DND-41 (cell line): ENCODE measurements at regions not wholly inside any gene's neighbourhood (a gene's known extent, or its start where the extent isn't known, plus 50 kb on each side); places are given as distances from the start of the nearest gene placed in this dataset.
A peak's percentile ranks its signal among the peaks of the same experiment; 100 is the strongest.

Source experiments
- ATAC-seq: fragments of 200-7000 bp; cut with Tn5 transposase; 3 replicates; pipeline ENCODE4 v1.9.1; 2021; ENCODE audit warnings: low read depth; ENCODE audit not compliant: insufficient read depth
- DNase-seq: peaks from one replicate; pipeline ENCODE4 v3.0.0-alpha.2; 2020
- H2AFZ ChIP-seq: 2 replicates; pipeline ENCODE4 v1.6.0; 2012; ENCODE audit warnings: low read depth, low read length
- H3K27ac ChIP-seq: 2 replicates; pipeline ENCODE4 v1.5.1; 2012; ENCODE audit warnings: low read length, inconsistent platforms
- H3K27me3 ChIP-seq: fragments of 200-600 bp; sonication (generic); 2 replicates; pipeline ENCODE4 v1.6.0; 2012; ENCODE audit warnings: low read length, mild to moderate bottlenecking, inconsistent platforms; ENCODE audit not compliant: insufficient read depth, poor library complexity
- H3K36me3 ChIP-seq: 2 replicates; pipeline ENCODE4 v1.5.1; 2012; ENCODE audit warnings: low read length, inconsistent platforms; ENCODE audit not compliant: insufficient read depth
- H3K4me1 ChIP-seq: 2 replicates; pipeline ENCODE4 v1.5.1; 2012; ENCODE audit warnings: mild to moderate bottlenecking, low read length; ENCODE audit not compliant: insufficient read depth
- H3K4me2 ChIP-seq: 2 replicates; pipeline ENCODE4 v1.6.0; 2012; ENCODE audit warnings: mild to moderate bottlenecking, moderate library complexity, low read length, inconsistent platforms; ENCODE audit not compliant: insufficient read depth
- H3K4me3 ChIP-seq, 2 experiments: fragments of 200-600 bp in 1 of 2; shearing (Covaris generic) in 1 of 2; 2 replicates each; pipeline ENCODE4 v1.5.1; 2012 to 2016; ENCODE audit warnings: inconsistent platforms in 2 of 2, low read length in 2 of 2, mild to moderate bottlenecking in 2 of 2, low read depth in 1 of 2, moderate library complexity in 1 of 2
- H3K79me2 ChIP-seq: 2 replicates; pipeline ENCODE4 v1.6.0; 2012; ENCODE audit warnings: low read length, inconsistent platforms; ENCODE audit not compliant: insufficient read depth
- H3K9ac ChIP-seq: 2 replicates; pipeline ENCODE4 v1.6.0; 2012; ENCODE audit warnings: low read depth, mild to moderate bottlenecking, inconsistent platforms, low read length, moderate library complexity
- H3K9me3 ChIP-seq: 2 replicates; pipeline ENCODE4 v1.5.1; 2012; ENCODE audit warnings: low read length, moderate library complexity, mild to moderate bottlenecking, inconsistent platforms; ENCODE audit not compliant: insufficient read depth, severe bottlenecking
- H4K20me1 ChIP-seq: 2 replicates; pipeline ENCODE4 v1.6.0; 2012; ENCODE audit warnings: low read length; ENCODE audit not compliant: insufficient read depth
- CTCF ChIP-seq: IDR thresholded peaks from 2 replicates; pipeline ENCODE4 v1.5.1; 2012; ENCODE audit warnings: borderline replicate concordance, low read length, moderate library complexity, mild to moderate bottlenecking; ENCODE audit not compliant: poor library complexity, severe bottlenecking; ENCODE audit errors: extremely low read depth
- EZH2 ChIP-seq: IDR thresholded peaks from 3 replicates; pipeline ENCODE4 v1.6.1; 2012; ENCODE audit warnings: borderline replicate concordance, low read depth, mild to moderate bottlenecking, moderate library complexity, low read length, inconsistent platforms; ENCODE audit not compliant: severe bottlenecking

GRCh38 chr5:124628721-124629596, 117.5 kb downstream of the ZNF608 start:
- Histone ChIP-seq H2AFZ (no peak overlapping the region), H3K9ac (no peak overlapping the region), H3K79me2 (no peaks in the 10 kb centered on the region), H3K9me3 (no peaks in the 10 kb centered on the region), H3K36me3 (no peaks in the 10 kb centered on the region), H3K27me3 (no peaks in the 10 kb centered on the region), H4K20me1 (no peaks in the 10 kb centered on the region), H3K27ac (no peak overlapping the region), H3K4me1 (peaks cover 7% of the 10 kb centered on the region), H3K4me3 (no peak overlapping the region), H3K4me2 (no peak overlapping the region)
- peak; percentile 62 for ATAC-seq
- no peak for DNase-seq
- TF ChIP-seq CTCF (no peak), EZH2 (no peak)

DNA sequence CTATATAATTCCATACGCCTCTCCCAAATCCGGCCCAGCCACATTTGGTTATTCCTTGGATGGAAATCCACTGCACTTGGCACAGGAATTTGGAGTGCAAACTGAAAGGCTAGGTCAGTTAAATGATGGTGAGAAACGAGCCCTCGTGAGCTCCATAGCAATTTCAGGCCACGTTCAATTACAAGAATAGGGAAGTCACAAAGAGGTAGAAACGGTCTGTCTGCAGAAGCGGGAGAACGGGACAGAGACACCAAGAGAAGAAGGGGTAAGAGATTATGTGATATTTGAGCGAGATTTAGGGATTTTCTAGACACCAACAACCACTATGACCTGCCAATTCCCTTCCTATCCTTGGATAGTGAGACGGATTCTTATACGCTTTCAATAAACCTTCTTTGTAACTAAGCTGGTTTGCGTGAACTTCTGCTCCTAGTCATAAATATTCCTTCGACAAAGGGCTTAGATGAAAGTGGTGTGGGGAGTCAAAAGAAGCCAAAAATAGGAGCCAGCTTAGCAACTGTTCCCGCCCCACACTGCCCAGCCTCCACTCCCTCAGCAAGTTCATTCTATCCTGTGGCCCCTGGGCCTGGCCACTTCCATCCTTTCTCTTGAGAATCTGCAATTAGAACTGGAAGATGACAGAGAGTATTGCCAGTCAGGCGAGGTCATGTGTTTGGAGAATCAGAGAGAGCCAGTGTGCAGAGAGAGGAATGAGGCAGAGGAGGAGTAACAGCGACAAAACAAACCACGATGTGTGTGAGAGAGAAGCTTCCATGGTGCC, 118.4 kb downstream of the ZNF608 start:
- Histone ChIP-seq H3K4me3 (no peak overlapping the region), H3K4me1 (peaks cover 7% of the 10 kb centered on the region), H2AFZ (no peak overlapping the region), H3K9ac (no peak overlapping the region), H3K4me2 (no peak overlapping the region), H3K27ac (no peak overlapping the region), H3K79me2 (no peaks in the 10 kb centered on the region), H4K20me1 (no peaks in the 10 kb centered on the region), H3K9me3 (no peaks in the 10 kb centered on the region), H3K27me3 (no peaks in the 10 kb centered on the region), H3K36me3 (no peaks in the 10 kb centered on the region)
- DNase-seq (no peak), ATAC-seq (no peak; the same call in 2 of the 3 replicates)
- no peak for TF ChIP-seq CTCF
- TF ChIP-seq EZH2 = no peak

GRCh38 chr5:124626053-124626452, 120.4 kb downstream of the ZNF608 start:
- no peak overlapping the region for H3K27ac ChIP-seq
- DNase-seq = no peak
- H4K20me1 ChIP-seq = no peaks in the 10 kb centered on the region
- no peak overlapping the region for H2AFZ ChIP-seq
- no peak for ATAC-seq
- H3K4me3 ChIP-seq = no peak overlapping the region
- no peaks in the 10 kb centered on the region for H3K27me3 ChIP-seq
- TF ChIP-seq EZH2 = no peak
- no peak for TF ChIP-seq CTCF
- H3K79me2 ChIP-seq = no peaks in the 10 kb centered on the region
- H3K4me1 ChIP-seq = peaks cover 3% of the 10 kb centered on the region
- H3K9me3 ChIP-seq = no peaks in the 10 kb centered on the region
- H3K36me3 ChIP-seq = no peaks in the 10 kb centered on the region
- H3K9ac ChIP-seq = no peak overlapping the region
- no peak overlapping the region for H3K4me2 ChIP-seq
